ENCODE measurements at regions not wholly inside any gene's neighbourhood (a gene's known extent, or its start where the extent isn't known, plus 50 kb on each side); places are given as distances from the start of the nearest gene placed in this dataset.
"Not testable (repeated sequence)": the region's sequence is repeated elsewhere in the genome, so short reads cannot be mapped to it uniquely, and the experiment has no call there.

- DNase-seq (ENCODE audit: low read depth, low spot score): peak; percentile 33
These were observed 82.5 kb upstream of the GOLGA6L6 start for GRCh38 chr15:20624085-20624484.

DNA sequence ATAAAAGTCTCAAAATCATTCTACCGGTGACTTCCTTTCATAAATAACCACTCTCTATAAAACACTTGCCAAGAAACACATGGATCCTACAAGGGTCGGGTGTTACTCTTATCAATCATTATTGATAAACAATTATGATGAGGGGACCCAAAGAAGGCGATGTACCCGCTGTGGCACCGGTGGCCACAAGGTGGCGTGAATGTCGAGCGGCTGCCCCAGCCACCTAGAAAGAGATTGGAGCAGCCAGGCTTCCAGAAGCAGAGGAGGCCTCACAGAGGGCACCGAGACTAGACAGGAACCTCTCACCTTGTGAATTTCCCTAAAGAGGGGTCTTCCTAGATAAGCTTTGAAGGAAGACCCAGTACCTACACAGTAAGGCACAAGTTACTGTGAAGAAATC lies 80.5 kb upstream of the GOLGA6L6 start:
- DNase-seq (ENCODE audit: low read depth, low spot score): not testable (repeated sequence)

- DNase-seq (ENCODE audit: low read depth, low spot score): not testable (repeated sequence)
These were observed 72.9 kb upstream of the GOLGA6L6 start for GRCh38 chr15:20614549-20614948.

GRCh38 chr15:20612796-20613195 lies 71.2 kb upstream of the GOLGA6L6 start:
- not testable (repeated sequence) for DNase-seq (ENCODE audit: low read depth, low spot score)

DNA sequence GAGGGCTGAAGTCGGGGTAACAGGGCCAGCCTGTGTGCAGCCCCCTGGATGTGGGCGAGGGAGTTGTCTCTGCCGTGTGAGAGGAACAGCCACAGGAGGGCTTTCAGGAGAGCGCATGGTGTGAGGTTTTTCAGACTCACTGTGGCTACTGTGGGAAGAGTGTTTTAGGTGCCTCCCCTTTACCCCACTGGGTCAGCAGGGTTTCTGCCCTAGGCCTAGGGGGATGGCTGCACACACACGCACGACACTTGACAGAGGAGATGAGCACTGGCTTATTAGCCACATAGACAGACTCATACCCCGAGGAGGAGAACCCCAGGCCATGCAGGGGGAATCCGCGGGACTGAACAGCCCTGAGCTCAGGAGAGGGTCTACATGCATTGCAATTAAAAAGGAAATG lies 70.8 kb upstream of the GOLGA6L6 start:
- not testable (repeated sequence) for DNase-seq (ENCODE audit: low read depth, low spot score)

GRCh38 chr15:20611667-20612290 lies 70.2 kb upstream of the GOLGA6L6 start:
- DNase-seq (ENCODE audit: low read depth, low spot score): not testable (repeated sequence)

GRCh38 chr15:20608179-20608578 lies 66.6 kb upstream of the GOLGA6L6 start:
- not testable (repeated sequence) for DNase-seq (ENCODE audit: low read depth, low spot score)

GRCh38 chr15:20597245-20597644 lies 55.6 kb upstream of the GOLGA6L6 start:
- not testable (repeated sequence) for DNase-seq (ENCODE audit: low read depth, low spot score)

DNA sequence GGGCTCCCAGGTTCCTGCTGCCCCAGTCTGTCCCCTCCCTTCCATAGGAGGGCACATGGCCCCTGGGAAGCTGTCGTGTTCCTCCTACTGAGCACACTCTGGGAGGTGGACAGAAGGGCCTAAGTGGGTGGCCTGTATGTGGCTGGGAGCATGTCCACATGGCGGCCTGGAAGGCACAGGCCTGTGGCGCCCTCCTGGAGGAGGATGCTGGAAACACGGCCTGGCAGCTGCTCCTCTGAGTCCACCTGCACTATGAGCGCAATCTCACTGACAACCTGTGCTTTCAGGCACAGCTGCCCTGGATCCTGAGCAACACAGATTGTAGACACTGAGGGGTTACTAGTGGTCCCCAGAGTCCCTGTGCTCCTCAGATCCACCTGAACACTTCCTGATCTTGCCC lies 52.6 kb upstream of the GOLGA6L6 start:
- DNase-seq (ENCODE audit: low read depth, low spot score): not testable (repeated sequence)

GRCh38 chr15:20591936-20592335 lies 50.3 kb upstream of the GOLGA6L6 start:
- DNase-seq (ENCODE audit: low read depth, low spot score): not testable (repeated sequence)
